Cardiac fibroblast (primary cell): ENCODE measurements at regions not wholly inside any gene's neighbourhood (a gene's known extent, or its start where the extent isn't known, plus 50 kb on each side); places are given as distances from the start of the nearest gene placed in this dataset.
"Not testable (repeated sequence)": the region's sequence is repeated elsewhere in the genome, so short reads cannot be mapped to it uniquely, and the experiment has no call there.

Experiments used
- DNase-seq, 2 donors: peaks; one replicate each; pipeline versions ENCODE4 v3.0.0 to v3.0.0-alpha.2; 2010; ENCODE audit warnings: low read depth in 2 of 2
- H3K4me3 ChIP-seq, 2 donors: replicated peaks in 1 of 2; 1 replicate in 1 of 2; 2 replicates in 1 of 2; pipeline ENCODE4 v1.5.1; 2011; ENCODE audit warnings: low read depth in 2 of 2, low read length in 2 of 2, mild to moderate bottlenecking in 2 of 2, moderate library complexity in 1 of 2

DNA sequence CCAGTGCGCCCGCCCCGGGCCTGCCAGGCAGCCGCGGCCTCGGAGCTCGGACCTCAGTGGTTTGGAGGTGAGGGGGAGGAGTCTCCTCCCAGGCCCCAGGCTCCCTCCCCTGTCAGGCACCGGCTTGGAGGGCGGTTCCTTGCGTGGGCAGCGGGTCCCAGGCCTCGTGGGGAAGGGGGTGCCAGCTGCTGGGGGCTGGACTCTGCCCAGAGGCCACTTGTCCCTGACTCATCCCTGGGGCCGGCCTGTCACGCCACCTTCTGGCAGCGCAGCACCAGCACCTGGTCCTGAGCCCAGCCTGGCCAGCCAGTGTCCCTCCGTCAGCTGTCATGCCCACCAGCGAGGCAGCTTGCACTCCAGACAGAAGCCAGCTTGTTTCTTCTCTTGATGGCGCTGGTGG is 4403.0 kb upstream of the TPTE start:
- not testable (repeated sequence) for DNase-seq, H3K4me3 ChIP-seq

GRCh38 chr21:6120863-6121262 is 4400.5 kb upstream of the TPTE start:
- not testable (repeated sequence) for H3K4me3 ChIP-seq, DNase-seq

DNA sequence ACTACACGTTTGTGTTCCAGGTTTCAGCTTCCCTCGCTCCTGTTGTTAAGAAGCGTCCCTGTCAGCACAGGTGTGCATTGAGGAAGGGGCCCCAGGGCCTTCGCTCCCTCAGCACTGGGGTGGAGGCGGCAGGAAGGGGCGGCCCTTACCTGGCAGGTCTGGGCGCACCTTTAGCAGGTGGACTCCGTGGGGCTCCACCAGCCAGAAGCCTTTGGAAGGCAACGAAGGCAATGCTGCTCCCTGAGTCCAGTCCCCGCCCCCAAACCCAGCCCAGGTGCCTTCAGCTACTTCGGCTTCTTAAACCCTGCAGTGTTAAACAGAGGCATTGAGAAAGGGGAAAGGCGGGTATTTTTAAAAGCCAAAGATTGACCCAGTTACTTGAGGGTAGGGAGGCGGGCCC is 4398.8 kb upstream of the TPTE start:
- not testable (repeated sequence) for DNase-seq, H3K4me3 ChIP-seq

GRCh38 chr21:6123224-6123623 is 4398.2 kb upstream of the TPTE start:
- DNase-seq, H3K4me3 ChIP-seq: not testable (repeated sequence)

DNA sequence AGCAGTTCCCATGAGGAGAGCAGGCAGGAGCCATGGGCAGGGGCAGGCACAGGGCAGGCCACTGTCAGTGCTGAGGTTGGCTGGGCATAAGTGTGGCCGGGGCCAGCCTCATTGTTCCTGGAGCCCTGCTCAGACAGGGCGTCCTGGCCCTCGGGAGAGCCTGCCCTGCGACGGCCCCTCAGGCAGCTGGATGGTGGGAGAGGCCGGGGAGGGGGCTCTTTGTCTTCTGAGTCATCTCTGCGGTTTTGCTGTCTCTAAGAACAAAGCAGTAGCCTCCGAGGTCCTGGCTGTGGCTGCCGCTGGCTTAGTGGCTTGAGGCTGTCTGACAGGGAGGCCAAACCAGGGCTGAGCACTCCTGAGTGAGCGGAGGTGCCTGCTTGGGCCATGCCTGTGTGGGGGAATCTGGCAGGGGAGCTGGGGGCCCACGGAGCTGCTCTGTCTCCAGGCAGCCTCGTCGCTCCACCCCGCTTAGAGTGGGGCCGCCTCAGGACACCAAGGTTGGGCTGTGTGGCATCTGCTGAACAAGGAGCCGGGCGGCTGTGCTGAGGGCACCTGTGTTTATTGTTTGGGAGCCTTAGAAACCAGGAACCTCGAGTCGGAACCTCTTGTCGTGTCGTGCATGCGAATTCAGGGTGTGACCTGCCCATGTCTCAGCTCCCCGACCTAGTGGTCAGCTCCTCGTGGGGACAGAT is 4395.7 kb upstream of the TPTE start:
- DNase-seq: peak; percentile 2 to 19

DNA sequence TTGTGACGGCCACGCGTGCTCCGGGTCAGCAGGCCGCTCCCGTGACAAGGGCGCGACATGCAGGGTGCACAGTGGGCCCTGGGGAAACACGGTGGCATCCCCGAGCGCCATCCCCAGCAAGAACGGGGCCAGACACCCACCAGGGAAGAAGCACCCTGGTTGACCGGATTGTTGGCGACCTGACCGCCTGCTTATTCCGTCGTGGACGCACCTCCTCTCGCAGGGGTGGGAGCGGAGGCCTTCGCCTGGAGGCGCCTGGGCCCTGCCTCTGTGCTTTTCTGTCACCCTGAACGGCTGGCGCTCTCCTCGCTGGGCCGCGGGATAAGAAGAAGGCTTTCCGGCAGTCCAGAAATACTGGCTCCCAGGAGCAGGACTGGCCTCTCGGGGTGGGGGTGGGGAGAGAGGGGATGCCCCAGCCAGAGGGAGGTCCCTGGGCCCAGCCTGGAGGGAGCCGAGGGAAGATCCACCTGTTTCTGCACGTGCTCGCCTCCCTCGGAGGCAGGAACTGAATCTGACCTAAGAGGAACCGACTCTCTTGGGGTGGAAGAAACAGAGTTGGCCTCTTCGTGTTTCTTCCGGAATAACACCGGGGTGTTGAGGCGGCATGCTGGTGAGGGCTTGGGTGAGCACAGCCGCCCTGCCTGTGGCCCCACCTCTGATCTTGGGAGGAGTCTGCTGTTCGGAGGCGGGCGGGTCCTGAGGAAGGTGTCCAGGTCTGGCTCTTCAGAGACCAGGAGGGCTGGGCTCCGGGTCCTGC is 4394.2 kb upstream of the TPTE start:
- not testable (repeated sequence) for H3K4me3 ChIP-seq, DNase-seq

More for the DNA sequence above, 4395.7 kb upstream of the TPTE start:
- not testable (repeated sequence) for H3K4me3 ChIP-seq

GRCh38 chr21:6130734-6131133 is 4390.6 kb upstream of the TPTE start:
- not testable (repeated sequence) for DNase-seq, H3K4me3 ChIP-seq

DNA sequence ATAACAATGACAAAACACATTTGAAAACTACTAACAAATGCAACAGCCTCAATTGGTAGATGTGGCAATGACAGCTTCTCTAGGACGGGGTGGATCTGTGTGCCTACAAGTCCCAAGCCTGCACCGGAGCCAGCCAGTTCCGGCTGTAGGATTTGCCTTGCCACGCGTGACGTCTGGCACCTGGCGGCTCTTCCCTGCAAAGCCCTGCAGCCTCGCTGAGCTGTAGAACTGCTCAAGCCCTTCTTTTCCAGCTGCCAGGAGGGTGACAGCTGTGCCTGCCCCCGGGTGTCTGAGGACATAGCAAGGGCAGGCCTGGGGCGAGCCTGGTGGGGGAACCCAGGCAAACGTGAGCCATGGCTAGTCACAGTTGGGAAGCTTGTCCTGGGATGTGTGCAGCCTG is 4388.0 kb upstream of the TPTE start:
- DNase-seq, H3K4me3 ChIP-seq: not testable (repeated sequence)

GRCh38 chr21:6133852-6134630 is 4387.3 kb upstream of the TPTE start:
- DNase-seq, H3K4me3 ChIP-seq: not testable (repeated sequence)

- DNase-seq: not testable (repeated sequence)
Observed at GRCh38 chr21:6136732-6137131, 4384.7 kb upstream of the TPTE start.

GRCh38 chr21:6138244-6139136 is 4382.9 kb upstream of the TPTE start:
- H3K4me3 ChIP-seq, DNase-seq: not testable (repeated sequence)

More at GRCh38 chr21:6136732-6137131, 4384.7 kb upstream of the TPTE start:
- H3K4me3 ChIP-seq: not testable (repeated sequence)

DNA sequence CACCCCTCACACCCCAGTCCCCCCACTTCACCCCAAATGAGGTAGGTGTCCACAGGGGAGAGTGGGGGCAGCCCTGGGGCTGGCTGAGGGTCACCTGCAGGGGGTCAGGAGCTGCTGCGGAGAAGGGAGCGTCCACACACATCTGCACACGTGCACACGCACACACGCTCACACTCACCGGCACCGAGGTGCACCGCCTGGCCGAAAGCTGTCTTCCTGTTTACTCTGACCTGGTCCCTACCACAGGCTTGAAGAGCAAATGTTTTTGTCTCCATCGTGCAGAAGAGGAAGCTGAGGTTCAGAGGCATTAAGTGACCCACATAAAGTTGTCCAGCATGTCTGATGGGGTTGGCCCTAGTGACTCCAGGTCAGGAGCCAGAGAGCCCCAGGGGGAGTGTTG is 4382.1 kb upstream of the TPTE start:
- DNase-seq, H3K4me3 ChIP-seq: not testable (repeated sequence)

DNA sequence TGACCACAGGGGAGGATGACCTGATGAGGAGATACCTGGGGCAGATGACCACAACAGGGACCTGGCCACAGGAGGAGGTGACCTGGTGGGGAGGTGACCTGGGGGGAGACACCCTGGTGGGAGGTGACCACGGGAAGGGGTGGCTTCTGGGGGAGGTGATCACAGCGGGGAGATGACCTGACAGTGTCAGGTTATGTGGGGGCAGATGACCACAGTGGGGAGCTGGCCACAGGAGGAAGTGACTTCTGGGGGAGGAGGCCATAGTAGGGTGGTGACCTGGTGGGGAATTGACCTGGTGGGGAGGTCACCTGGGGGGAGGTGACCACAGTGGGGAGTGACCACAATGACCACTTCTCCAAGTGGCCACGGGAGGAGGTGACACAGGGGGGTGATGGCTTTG is 4381.5 kb upstream of the TPTE start:
- not testable (repeated sequence) for H3K4me3 ChIP-seq, DNase-seq

GRCh38 chr21:6140467-6141137 is 4380.8 kb upstream of the TPTE start:
- H3K4me3 ChIP-seq, DNase-seq: not testable (repeated sequence)

GRCh38 chr21:6141138-6141474 is 4380.3 kb upstream of the TPTE start:
- not testable (repeated sequence) for H3K4me3 ChIP-seq, DNase-seq

- not testable (repeated sequence) for H3K4me3 ChIP-seq, DNase-seq
Observed at GRCh38 chr21:6153154-6153553, 4368.2 kb upstream of the TPTE start.
